HG02763 (cell line): ENCODE measurements at regions not wholly inside any gene's neighbourhood (a gene's known extent, or its start where the extent isn't known, plus 50 kb on each side); places are given as distances from the start of the nearest gene placed in this dataset.

Source experiments
- ATAC-seq: cut with Tn5 transposase; IDR thresholded peaks from one replicate; pipeline ENCODE4 v1.9.1; 2021; ENCODE audit warnings: mild to moderate bottlenecking, moderate library complexity; ENCODE audit not compliant: unreplicated experiment

GRCh38 chr13:40272776-40273139 lies 393.7 kb downstream of the FOXO1 start:
- no peak for ATAC-seq

- no peak for ATAC-seq
These were observed 393.0 kb downstream of the FOXO1 start for GRCh38 chr13:40273253-40274025.

GRCh38 chr13:40274103-40274502 lies 392.3 kb downstream of the FOXO1 start:
- no peak for ATAC-seq

DNA sequence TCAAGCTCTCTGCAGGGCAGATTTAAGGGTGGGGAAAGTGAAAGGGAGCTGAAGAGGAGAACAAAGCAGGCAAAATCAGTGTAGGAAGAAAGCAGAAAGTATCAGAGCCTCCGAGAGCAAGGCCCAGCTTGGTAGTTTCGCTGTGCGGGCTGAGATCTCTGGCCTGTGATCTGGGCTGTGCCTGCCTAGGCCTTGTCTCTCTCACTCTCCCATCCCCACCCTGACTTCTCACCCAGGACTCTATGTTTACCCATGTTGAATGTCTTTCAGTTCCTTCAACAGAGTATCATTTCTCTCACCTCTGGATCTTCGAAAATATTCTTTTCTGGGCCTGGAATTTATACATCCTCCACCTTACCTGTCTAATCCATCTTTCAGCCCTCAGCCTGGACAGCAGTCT lies 391.3 kb downstream of the FOXO1 start:
- ATAC-seq = no peak

DNA sequence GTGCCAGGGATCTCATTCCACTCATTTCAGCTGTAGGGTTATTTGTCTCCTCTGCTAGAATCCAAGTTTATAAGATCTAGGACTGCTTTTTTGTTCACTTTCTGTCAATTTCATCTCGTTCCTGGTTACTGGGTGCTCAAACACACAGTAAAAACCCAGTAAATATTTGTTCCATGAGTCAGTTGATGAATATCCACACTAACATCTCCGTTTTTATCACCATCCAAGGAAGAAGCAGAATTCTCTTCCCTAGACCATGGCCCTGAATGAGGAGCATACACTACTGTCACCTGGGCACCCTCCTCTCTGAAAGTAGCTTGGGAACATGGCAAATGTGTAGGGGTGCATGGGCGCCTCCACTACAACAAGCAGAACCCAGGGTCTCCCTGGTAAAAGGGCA lies 390.8 kb downstream of the FOXO1 start:
- no peak for ATAC-seq

DNA sequence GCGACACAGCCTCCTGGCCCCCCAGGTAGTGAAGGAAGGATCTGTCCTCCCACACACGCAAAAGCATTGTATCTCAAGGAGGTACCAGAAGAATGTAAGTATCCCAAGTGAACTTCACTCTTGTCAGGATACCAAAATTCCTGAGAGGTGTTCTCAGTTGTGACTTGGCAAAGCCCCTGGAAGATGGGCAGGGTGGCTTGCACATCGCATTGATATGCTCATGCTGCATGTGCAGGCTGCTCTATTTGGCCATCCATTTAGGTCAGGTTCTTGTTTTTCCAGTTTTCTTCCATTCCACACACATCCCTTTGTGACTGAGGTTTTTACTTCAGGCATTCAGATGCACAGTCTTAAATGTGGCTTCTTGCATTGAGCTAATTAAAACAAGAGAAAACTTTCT lies 382.8 kb downstream of the FOXO1 start:
- ATAC-seq = no peak

DNA sequence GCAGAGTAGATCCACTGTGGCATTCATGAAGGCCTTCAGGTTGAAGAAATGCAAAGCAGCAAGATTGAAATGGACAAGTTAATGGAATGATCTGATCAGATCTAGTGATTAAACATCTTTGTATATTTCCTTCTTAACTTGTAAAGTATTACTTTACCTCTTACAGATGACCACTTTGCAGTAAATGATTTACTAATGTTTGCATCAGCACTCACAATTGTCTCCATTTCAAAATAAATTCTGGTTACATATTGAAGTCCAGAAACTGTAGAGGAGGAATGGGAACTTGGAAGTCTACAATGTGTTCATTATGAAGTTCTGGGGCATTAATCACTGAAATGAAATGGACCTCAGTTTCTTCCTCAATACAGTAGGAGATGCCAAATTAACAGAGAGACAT lies 380.8 kb downstream of the FOXO1 start:
- no peak for ATAC-seq

GRCh38 chr13:40287428-40287827 lies 379.0 kb downstream of the FOXO1 start:
- no peak for ATAC-seq

DNA sequence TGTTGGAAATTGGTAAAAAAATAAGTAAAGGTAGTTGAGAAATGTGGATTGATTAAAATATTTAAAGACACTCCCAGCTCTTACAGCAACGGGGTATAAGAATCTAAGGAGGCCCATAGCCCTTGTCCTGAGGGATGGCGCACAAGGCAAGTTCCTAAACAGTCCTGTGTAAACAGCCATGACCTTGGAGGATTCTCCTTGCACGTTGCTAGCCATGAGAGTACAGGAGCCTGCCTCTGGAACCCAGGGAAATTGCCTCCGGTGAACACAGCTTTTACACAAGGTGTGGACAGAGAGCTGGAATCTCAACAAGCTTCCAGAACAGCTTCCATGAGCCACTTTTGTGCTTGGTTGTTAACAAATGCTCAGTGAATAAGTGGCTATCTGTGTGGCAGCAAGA lies 378.2 kb downstream of the FOXO1 start:
- ATAC-seq = no peak

GRCh38 chr13:40290758-40291157 lies 375.7 kb downstream of the FOXO1 start:
- ATAC-seq = no peak

DNA sequence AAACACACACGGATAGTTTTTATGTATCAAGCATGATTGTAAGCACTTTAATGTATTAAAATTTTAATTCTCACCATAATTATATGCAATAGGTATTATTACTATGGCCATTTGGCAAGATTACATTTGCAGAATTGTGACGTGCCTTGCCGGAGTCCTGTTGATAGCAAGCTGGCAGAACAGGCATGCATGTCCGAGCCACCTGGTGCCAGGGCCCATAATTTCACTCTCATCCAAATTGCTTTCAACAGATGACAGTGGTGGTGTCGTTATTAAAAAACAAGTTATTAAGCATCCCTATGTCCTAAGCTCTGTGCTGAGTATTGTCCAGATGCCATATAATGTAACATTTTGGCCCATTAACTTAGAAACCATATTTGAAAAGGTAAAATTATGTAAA lies 374.3 kb downstream of the FOXO1 start:
- ATAC-seq = no peak

- no peak for ATAC-seq
These were observed 373.9 kb downstream of the FOXO1 start for GRCh38 chr13:40292536-40292935.

- no peak for ATAC-seq
These were observed 364.1 kb downstream of the FOXO1 start for GRCh38 chr13:40302351-40302750.

DNA sequence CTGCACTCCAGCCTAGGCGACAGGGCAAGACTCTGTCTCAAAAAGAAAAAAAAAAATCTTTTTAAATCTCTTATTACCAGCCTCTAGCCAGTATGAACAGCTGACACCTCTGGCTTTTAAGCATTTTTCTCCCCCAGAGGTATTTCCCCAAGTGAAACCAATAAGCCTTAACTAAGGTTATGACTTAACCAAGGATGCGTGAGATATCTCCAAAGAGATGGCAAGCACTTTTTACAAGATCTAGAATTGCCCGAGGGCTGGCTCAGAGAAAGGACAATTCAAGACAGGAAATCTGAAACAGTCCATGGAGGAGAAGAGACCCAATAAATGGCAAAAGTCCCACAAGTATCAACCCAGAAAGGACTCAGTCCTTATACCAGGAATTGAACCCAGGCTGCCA lies 362.1 kb downstream of the FOXO1 start:
- ATAC-seq = no peak

- ATAC-seq = no peak
These were observed 359.6 kb downstream of the FOXO1 start for GRCh38 chr13:40306817-40307216.

- ATAC-seq = no peak
These were observed 356.6 kb downstream of the FOXO1 start for GRCh38 chr13:40309881-40310280.

DNA sequence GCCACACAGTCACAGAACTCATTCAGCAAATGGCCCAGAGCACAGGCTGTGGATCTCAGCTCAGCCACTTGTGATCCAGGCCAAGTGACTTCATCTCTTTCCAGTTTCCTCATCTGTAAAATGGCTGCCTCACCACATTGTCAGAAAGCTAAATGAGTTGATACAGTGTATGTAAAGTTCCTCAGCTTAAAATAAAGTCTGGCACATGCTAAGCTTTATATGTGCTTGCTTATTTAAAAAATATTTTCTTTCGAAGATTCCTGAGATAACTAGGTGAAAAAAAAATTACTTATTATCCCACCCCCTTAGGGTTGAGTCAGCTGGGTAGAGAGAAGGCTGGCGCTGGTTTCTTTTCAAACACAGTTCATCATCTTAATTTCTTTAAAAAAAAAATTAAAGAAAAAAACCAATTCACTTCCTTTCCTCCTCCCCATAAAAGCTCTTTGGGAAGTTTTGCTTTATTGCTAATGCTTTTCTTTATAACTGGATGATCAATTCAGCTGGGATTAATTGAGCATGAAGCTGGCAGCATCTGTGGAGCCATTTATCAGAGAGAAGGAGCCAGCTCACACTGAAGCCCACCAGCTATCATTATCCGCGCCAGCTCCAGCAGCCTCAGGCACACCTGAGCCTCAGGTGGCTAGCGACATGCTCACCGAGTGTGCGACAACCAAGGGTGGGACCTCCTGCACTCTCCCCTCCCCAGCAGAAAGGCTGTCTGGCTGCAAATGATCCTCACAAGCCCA lies 354.9 kb downstream of the FOXO1 start:
- ATAC-seq = no peak

DNA sequence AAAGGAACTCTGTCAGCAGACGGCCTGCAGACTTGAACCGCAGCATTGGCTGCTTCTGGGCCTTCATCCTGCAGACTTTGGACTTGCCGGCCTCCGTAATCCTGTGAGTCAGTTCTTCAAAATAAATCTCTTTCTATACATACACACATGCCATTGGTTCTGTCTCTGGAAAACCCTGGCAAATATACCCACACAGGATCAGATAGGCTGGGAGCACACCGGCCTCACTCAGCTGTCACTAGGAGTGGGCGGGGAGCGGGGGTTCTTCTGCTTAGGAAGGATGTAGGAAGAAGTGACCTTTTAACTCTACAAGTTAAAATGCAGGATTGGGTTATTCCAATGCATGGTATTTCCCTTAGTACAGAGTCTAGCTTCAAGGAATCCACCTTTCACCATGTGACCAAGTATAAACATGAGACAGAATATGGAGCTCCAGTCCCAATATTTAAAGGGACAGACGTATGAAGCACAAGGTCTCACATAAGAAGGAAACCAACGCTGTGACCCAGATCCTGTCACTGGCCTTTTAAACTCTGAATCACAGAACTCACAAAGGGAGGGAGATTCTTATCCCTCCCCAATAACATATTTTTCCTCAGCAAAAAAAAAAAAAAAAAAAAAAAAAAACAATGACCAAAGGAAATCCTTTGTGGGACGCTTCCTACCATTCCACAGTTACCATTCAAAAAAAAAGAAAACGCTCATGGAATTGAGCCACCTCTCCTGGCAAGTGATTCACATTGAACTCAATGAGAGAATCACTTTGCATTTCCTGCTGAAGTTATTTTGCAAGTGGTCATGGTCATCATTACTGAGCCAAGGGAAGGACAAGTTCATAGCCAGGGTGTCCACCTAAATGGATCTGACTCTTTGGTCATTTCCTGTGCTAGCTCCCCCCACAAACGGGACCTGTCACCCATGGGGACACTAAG lies 352.9 kb downstream of the FOXO1 start:
- ATAC-seq = no peak

DNA sequence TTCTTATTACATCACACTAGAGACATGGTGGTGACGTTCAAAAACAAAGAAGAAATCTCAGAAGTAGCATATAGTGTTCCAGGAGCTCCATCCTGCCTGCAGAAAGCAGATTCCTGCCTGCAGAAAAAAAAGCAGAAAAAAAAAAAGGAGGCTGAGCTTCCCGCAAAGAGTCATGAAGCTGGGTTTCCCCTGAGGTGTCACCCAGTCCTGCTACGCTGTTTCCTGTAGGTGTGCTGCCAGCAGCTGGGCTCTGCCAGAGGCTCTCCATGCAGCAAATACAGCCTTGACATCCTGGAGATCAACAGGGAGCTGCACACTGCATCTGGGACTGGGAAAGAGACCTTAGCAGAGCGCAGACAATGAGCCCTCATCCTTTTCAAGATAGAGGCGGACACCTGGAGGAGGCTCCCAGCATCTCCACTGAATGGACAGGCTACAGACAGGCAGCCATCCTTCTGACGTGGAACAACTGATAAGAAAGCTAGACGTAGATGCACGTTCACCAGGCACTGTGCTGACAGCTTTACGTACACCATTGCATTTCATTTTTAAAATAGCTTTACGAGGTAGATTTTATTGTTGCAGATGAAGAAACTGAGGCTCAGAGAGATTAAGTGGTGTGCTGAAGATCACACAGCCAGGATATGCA lies 350.9 kb downstream of the FOXO1 start:
- no peak for ATAC-seq

DNA sequence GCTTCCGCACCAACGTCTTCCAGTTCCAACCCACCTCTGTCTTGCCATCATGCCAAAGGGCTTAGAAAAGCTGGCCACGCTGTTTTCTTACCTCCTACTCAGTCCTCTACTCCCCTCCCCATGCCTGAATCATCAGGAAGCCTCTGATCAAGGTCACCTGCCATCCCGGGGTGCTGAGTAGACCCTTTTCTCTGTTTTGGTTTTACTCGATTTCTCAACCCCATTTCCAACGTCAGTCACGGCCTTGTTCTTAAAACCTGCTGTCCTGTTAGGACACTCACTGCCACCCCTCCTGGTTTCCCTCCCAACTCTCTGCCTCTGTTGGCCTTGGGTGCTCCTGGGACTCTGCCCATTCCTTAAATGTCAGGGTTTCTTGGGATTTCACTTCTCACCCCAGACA lies 350.1 kb downstream of the FOXO1 start:
- ATAC-seq = no peak

- ATAC-seq = no peak
These were observed 348.5 kb downstream of the FOXO1 start for GRCh38 chr13:40317980-40318327.
